Small intestine (tissue), 7 donors: ENCODE measurements at regions not wholly inside any gene's neighbourhood (a gene's known extent, or its start where the extent isn't known, plus 50 kb on each side); places are given as distances from the start of the nearest gene placed in this dataset.
"Not testable (repeated sequence)": the region's sequence is repeated elsewhere in the genome, so short reads cannot be mapped to it uniquely, and the experiment has no call there.

Experiments used
- DNase-seq, 2 donors: peaks; one replicate each; pipeline versions ENCODE4 v3.0.0 to v3.0.0-alpha.2; 2013
- FAIRE-seq: peaks from 2 replicates; lab custom pipeline; 2012; peaks lifted over from hg19 to GRCh38; lab: Jason Lieb, UNC
- H3K27ac ChIP-seq, 3 donors: one replicate each; pipeline ENCODE4 v1.5.1; 2013; ENCODE audit warnings: low read length in 2 of 3, mild to moderate bottlenecking in 2 of 3, control low read depth in 1 of 3, inconsistent platforms in 1 of 3, low read depth in 1 of 3, moderate library complexity in 1 of 3
- H3K27me3 ChIP-seq, 3 donors: one replicate each; pipeline ENCODE4 v1.6.1; 2013; ENCODE audit warnings: low read length in 3 of 3, inconsistent platforms in 1 of 3; ENCODE audit not compliant: control insufficient read depth in 3 of 3, insufficient read depth in 3 of 3
- H3K36me3 ChIP-seq, 3 donors: one replicate each; pipeline ENCODE4 v1.6.1; 2013; ENCODE audit warnings: low read length in 3 of 3, inconsistent platforms in 1 of 3, low read depth in 1 of 3, mild to moderate bottlenecking in 1 of 3, moderate library complexity in 1 of 3; ENCODE audit not compliant: control insufficient read depth in 3 of 3, insufficient read depth in 2 of 3
- H3K4me1 ChIP-seq, 3 donors: one replicate each; pipeline ENCODE4 v1.6.1; 2013; ENCODE audit warnings: low read length in 2 of 3, inconsistent platforms in 1 of 3, low read depth in 1 of 3, mild to moderate bottlenecking in 1 of 3, moderate library complexity in 1 of 3; ENCODE audit not compliant: control insufficient read depth in 3 of 3, insufficient read depth in 2 of 3
- H3K4me3 ChIP-seq, 3 donors: one replicate each; pipeline ENCODE4 v1.5.1; 2013; ENCODE audit warnings: low read length in 3 of 3, control low read depth in 1 of 3, inconsistent platforms in 1 of 3, low read depth in 1 of 3, mild to moderate bottlenecking in 1 of 3, moderate library complexity in 1 of 3
- H3K9me3 ChIP-seq, 2 donors: one replicate each; pipeline ENCODE4 v1.6.1; 2013; ENCODE audit warnings: low read depth in 1 of 2, low read length in 1 of 2; ENCODE audit not compliant: control insufficient read depth in 2 of 2, insufficient read depth in 1 of 2
- WGBS, 3 donors: extraction: QIAGEN DNeasy Blood & Tissue Kit; methylation state at CpG; one replicate each; pipeline ENCODE4 v1.1.7; 2013; 5-methylcytosine and 5-hydroxymethylcytosine counted together
- donor health status: healthy with polysubstance abuse.
- donor health status: control.
- donor health status: control.
- donor health status: Bipolar disorder and iron deficiency.
- donor health status: healthy.

DNA sequence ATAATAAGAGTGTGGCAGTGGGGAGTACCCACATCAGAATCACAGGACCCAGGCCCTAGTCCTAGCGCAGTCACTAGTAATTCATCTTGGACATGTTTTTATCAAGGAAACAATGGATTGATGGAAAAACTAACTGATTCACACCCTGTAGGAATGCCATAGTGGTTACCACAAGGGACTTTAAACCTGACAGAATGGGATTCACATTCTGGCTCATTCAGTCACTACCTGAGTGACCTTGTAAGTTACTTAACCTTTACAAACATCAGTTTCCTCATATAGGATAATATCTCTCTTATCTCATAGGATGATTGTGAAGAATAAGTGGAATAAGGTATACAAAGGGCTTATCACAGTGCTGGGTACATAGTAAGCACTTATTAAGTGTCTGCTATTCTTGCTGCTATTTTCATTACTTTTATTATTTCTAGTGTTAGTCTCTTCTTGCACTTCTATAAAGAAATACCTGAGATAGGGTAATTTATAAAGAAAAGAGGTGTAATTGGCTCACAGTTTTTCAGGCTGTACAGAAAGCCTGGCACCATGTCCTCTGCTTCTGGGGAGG lies 247.5 kb upstream of the KLF3 start:
- Histone ChIP-seq H3K27ac (peak overlapping the region in 1 of 3 donors; percentile 14), H3K9me3 (peaks cover 0 to 13% of the 10 kb centered on the region in 2 donors), H3K4me1 (peaks cover 4 to 35% (median 8%) of the 10 kb centered on the region in 3 donors), H3K4me3 (no peak overlapping the region), H3K27me3 (no peaks in the 10 kb centered on the region), H3K36me3 (no peaks in the 10 kb centered on the region)
- peak in 1 of 2 donors; percentile 28 for DNase-seq
- WGBS, 3 donors, result 96 to 100% (median 98%) methylated on average over 1 of the region's 1 CpG
- FAIRE-seq, result no peak

DNA sequence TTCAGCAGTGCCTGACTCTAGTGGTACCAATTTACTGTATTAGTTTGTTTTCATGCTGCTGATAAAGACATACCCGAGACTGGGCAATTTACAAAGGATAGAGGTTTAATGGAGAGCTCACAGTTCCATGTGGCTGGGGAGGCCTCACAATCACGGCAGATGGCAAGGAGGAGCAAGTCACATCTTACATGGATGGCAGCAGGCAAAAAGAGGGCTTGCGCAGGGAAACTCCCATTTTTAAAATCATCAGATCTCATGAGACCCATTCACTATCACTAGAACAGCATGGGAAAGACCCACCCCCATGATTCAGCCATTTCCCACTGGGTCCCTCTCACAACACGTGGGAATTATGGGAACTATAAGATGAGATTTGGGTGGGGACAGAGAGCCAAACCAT lies 243.7 kb upstream of the KLF3 start:
- peaks cover 0 to 13% of the 10 kb centered on the region in 2 donors for H3K9me3 ChIP-seq
- not testable (repeated sequence) for H3K27ac ChIP-seq, H3K4me3 ChIP-seq, DNase-seq, H3K27me3 ChIP-seq, H3K36me3 ChIP-seq, FAIRE-seq
- H3K4me1 ChIP-seq, result peaks cover 0 to 18% (median 6%) of the 10 kb centered on the region in 3 donors
- WGBS, 3 donors, result 67 to 91% (median 74%) methylated on average over 4 of the region's 4 CpGs

DNA sequence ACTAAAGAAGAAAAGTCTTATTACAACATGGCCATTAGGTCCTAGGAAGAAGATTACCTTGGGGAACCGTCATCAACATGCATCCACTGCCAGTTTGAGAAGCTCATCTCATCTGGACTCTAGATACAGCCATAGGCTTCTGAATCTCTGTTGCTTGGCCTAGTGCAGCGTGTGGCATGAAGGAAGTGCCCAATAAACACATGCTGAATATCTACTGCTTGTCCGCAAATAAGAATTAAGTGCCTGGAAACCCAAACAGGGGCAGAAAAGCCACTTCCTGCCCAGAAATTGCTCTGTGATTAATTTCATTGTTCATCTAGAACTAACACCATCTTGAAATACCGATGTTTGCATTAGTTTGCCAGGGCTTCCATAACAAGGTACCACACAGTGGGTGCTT lies 241.1 kb upstream of the KLF3 start:
- no peaks in the 10 kb centered on the region for H3K36me3 ChIP-seq
- H3K4me1 ChIP-seq, result peaks cover 0 to 10% (median 2%) of the 10 kb centered on the region in 3 donors
- H3K27me3 ChIP-seq, result no peaks in the 10 kb centered on the region
- 83 to 88% (median 88%) methylated on average over 4 of the region's 4 CpGs for WGBS, 3 donors
- DNase-seq (no peak), FAIRE-seq (no peak)
- H3K4me3 ChIP-seq, result no peak overlapping the region
- H3K27ac ChIP-seq, result no peak overlapping the region
- peaks cover 0 to 16% of the 10 kb centered on the region in 2 donors for H3K9me3 ChIP-seq

DNA sequence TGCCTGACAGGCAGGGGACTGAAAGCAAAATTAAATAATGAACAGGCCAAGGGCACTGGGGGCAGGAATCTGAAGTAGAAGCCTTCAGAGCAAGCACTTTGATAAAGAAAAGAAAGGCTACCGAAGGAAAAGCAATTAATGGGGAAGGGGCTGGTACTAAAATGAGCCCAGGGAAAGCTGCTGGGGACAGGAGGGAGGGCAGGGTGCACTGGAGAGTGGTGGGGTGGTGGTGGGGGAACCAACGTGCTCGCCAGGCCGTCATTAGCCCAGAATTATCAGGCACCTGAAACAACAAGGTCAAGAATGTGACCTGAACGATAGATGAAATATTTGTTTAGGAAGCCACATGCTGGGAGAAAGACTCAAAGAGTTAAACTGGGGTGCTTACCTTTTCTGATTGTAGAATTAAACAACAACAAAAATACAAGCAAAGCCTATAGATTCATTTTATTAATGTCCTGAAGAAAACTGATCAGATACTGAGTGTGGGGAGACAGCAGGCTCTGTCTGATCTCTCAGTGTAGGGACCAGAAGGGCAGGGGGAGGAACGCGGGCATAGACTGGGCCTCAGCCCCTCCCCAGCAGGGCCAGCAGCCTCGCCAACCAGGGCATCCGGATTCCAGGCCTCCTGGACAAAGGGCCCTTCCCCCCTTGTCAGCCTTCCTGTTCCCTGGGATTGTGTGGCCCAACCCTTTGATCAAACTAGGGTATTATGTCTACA lies 239.7 kb upstream of the KLF3 start:
- no peaks in the 10 kb centered on the region for H3K27me3 ChIP-seq
- peaks cover 0 to 10% (median 2%) of the 10 kb centered on the region in 3 donors for H3K4me1 ChIP-seq
- FAIRE-seq (no peak), DNase-seq (peak; percentile 54 to 64)
- peaks cover 0 to 16% of the 10 kb centered on the region in 2 donors for H3K9me3 ChIP-seq
- no peaks in the 10 kb centered on the region for H3K36me3 ChIP-seq
- WGBS, 3 donors, result 14 to 56% (median 44%) methylated on average over 9 of the region's 9 CpGs
- peak overlapping the region in 1 of 3 donors; percentile 57 for H3K27ac ChIP-seq
- H3K4me3 ChIP-seq, result no peak overlapping the region

DNA sequence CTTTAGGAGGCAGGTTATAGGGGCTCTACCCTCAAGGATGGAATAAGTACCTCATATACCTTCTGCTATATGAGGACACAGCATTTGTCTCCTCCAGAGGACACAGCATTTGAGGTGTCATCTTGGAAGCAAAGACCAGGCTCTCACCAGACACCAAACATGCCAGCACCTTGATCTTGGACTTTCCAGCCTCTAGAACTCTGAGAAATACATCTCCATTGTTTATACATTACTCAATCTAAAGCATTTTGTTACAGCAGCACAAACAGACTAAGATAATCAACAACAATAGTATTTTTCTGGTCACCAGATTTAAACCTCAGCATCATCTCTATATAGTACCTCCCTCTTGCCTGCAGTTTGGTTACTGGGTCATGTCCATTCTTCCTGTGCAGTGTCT lies 237.5 kb upstream of the KLF3 start:
- no peak for FAIRE-seq
- peaks cover 0 to 4% of the 10 kb centered on the region in 2 donors for H3K9me3 ChIP-seq

DNA sequence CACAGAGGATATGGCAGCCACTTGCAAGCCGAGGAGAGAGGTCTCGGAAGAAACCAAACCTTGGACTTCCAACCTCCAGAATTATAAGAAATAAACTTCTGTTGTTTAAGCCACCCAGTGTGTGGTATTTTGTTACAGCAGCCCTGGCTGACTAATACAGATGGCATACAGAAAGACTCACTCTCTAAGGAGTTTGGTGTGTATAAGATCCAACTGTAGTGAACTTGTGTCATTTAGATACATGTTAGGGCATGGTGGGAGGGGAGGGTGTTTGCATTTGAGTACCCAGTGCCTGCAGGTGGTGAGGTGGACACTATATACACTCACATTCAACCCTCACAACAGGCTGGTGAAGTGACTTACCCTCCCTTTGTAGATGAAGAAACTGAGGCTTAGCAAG lies 233.2 kb upstream of the KLF3 start:
- no peak overlapping the region for H3K27ac ChIP-seq
- H3K27me3 ChIP-seq, result no peaks in the 10 kb centered on the region
- FAIRE-seq (no peak), DNase-seq (no peak)
- no peaks in the 10 kb centered on the region for H3K4me1 ChIP-seq
- H3K9me3 ChIP-seq, result peaks cover 0 to 4% of the 10 kb centered on the region in 2 donors
- WGBS, 3 donors, result 90 to 100% (median 96%) methylated on average over 2 of the region's 2 CpGs
- H3K4me3 ChIP-seq, result no peak overlapping the region
- no peaks in the 10 kb centered on the region for H3K36me3 ChIP-seq

More for the DNA sequence above, 237.5 kb upstream of the KLF3 start:
- Histone ChIP-seq H3K4me1 (peaks cover 0 to 10% (median 2%) of the 10 kb centered on the region in 3 donors), H3K27me3 (no peaks in the 10 kb centered on the region), H3K27ac (no peak overlapping the region), H3K36me3 (no peaks in the 10 kb centered on the region), H3K4me3 (no peak overlapping the region)
- no peak for DNase-seq

DNA sequence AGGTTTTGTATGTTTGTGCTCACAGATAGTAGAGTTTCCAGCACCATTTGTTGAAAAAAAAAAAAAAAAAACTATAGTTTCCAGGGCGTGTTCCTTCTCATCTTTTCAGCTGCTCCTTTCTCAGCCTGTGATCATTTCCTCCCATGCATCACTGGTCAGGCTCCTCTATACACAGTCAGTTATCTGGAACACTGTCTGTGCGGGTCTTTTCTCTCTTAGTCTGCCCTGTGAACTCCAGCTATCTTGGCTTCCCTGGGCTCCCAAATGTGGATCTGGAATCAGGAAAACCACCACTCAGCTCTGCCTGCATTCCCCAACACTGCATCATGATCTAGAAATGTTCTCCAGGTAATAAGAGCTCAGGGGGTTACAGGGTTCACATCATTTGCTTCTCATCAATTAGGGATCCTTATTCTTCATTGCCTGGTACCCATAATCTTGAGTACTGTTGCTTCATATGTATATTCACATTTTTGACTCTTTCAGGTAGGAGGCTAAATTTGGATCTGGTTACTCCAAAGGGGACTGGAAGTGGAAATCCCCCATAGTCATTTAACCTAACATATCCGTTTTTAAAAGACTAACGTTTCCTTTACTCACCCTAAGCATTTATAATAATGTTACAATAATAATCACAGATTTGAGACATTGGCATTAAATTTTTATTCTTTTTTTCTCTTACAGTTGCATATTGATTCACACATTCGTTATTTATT lies 221.8 kb upstream of the KLF3 start:
- H3K36me3 ChIP-seq, result no peaks in the 10 kb centered on the region
- FAIRE-seq (no peak), DNase-seq (no peak)
- WGBS, 3 donors, result 75 to 87% (median 84%) methylated on average over 5 of the region's 5 CpGs
- no peak overlapping the region for H3K27ac ChIP-seq
- H3K27me3 ChIP-seq, result no peaks in the 10 kb centered on the region
- H3K4me1 ChIP-seq, result no peaks in the 10 kb centered on the region
- H3K9me3 ChIP-seq, result peaks cover 0 to 9% of the 10 kb centered on the region in 2 donors
- no peak overlapping the region for H3K4me3 ChIP-seq

DNA sequence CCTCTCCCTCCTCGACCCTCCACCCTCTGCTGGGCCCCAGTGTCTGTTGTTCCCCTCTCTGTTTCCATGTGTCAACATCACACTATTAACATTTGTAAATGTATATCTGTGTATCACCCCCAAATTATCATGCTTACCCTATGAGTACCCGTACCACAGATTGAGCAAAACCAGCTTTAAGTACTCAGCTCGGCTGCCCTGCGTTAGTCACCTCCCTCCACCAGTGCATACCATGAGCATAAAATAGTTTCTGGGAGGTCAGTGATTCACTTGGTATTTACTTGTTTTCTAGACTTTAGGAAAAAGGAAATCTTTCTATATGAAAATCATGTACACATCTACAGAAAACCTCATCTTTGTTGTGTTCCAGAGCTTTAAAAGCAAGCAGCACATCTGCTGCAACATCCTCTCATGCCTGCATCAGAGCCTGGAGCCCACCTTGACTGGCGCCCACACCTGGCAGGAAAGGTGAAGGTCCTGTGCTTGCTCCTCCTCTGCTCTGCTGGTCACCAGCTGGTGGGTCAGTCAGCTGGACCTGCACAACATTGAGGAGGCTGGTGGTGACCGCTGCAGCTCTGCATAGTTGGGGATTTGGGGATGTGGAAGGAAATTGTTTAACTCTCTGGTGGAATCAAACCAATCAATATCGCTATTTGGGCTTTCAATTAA lies 214.4 kb upstream of the KLF3 start:
- DNase-seq (peak in 1 of 2 donors; percentile 17), FAIRE-seq (no peak)
- H3K36me3 ChIP-seq, result no peaks in the 10 kb centered on the region
- H3K4me1 ChIP-seq, result peaks cover 0 to 16% (median 2%) of the 10 kb centered on the region in 3 donors
- WGBS, 3 donors, result 29 to 62% (median 49%) methylated on average over 7 of the region's 7 CpGs
- H3K4me3 ChIP-seq, result no peak overlapping the region
- H3K27ac ChIP-seq, result peak overlapping the region; percentile 4 to 86 (median 76)
- H3K9me3 ChIP-seq, result no peaks in the 10 kb centered on the region
- H3K27me3 ChIP-seq, result no peaks in the 10 kb centered on the region
